HepG2 (cell line): ENCODE measurements at regions not wholly inside any gene's neighbourhood (a gene's known extent, or its start where the extent isn't known, plus 50 kb on each side); places are given as distances from the start of the nearest gene placed in this dataset.

Source experiments
- ATF2 ChIP-seq: sonication (generic); formaldehyde crosslinking; IDR thresholded peaks from 2 replicates; pipeline ENCODE4 v1.4.0; 2020; ENCODE audit warnings: missing genetic modification reagents
- MEIS2 ChIP-seq: sonication (generic); formaldehyde crosslinking; IDR thresholded peaks from 2 replicates; pipeline ENCODE4 v1.9.0; 2021; ENCODE audit warnings: mild to moderate bottlenecking, missing genetic modification reagents
- ZNF614 ChIP-seq: IDR thresholded peaks from 2 replicates; pipeline ENCODE4 v1.6.1; 2018; ENCODE audit warnings: missing biosample characterization, missing genetic modification reagents, inconsistent platforms, borderline replicate concordance
- ZZZ3 ChIP-seq: sonication (generic); formaldehyde crosslinking; IDR thresholded peaks from 2 replicates; pipeline ENCODE4 v1.4.0; 2020; ENCODE audit warnings: missing genetic modification reagents, mild to moderate bottlenecking, borderline replicate concordance

- TF ChIP-seq ATF2 (no peak), ZNF614 (no peak), ZZZ3 (CRISPR knock-in tag) (no peak), MEIS2 (no peak)
Observed at GRCh38 chr4:133245226-133245625, 96.1 kb downstream of the PCDH10 start.
